ENCODE measurements at regions not wholly inside any gene's neighbourhood (a gene's known extent, or its start where the extent isn't known, plus 50 kb on each side); places are given as distances from the start of the nearest gene placed in this dataset.

DNA sequence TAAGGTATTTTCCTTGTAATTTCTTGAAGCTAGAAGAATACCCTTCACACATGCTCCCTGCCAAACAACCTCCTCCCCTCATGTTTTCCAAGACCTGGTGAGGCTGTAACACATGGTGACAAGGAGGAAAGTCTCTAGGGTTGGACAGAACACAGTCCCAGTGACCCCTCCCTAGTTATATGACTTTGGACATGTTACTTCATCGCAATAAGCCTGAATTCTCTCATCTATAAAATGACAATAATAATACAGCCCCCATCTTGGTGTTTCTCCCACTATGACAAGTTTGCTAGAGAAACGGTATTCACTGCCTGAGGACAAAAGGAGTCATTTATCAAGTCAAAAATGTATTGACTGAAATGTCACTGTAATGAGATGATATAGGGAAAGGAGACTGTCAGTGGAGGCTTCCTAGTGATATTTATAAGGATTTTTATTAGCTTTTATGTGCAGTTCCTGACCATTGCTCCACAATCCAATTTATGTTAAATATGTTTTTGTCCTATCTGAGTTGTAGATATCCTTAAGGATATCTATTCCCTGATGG lies 464.4 kb downstream of the SUCLG1 start:
- no peaks in the 10 kb centered on the region for H3K27me3 ChIP-seq (ENCODE audit: control insufficient read depth in 3 of 3, insufficient read depth in 3 of 3, low read length in 2 of 3)
- H3K4me1 ChIP-seq (ENCODE audit: control insufficient read depth in 5 of 5, insufficient read depth in 5 of 5, low read length in 5 of 5) = no peaks in the 10 kb centered on the region
- no peak overlapping the region for H3K4me3 ChIP-seq
- no peaks in the 10 kb centered on the region for H3K36me3 ChIP-seq (ENCODE audit: control insufficient read depth in 4 of 4, insufficient read depth in 4 of 4, low read length in 4 of 4)
- DNase-seq (no peak), ATAC-seq (ENCODE audit: insufficient read depth, low FRiP score) (no peak)
- no peak overlapping the region for H3K27ac ChIP-seq (ENCODE audit: low read depth in 1 of 2, low read length in 1 of 2)
- no peaks in the 10 kb centered on the region for H3K9me3 ChIP-seq (ENCODE audit: control insufficient read depth in 4 of 4, insufficient read depth in 3 of 4, low read length in 3 of 4)
- TF ChIP-seq, protein P1, sequence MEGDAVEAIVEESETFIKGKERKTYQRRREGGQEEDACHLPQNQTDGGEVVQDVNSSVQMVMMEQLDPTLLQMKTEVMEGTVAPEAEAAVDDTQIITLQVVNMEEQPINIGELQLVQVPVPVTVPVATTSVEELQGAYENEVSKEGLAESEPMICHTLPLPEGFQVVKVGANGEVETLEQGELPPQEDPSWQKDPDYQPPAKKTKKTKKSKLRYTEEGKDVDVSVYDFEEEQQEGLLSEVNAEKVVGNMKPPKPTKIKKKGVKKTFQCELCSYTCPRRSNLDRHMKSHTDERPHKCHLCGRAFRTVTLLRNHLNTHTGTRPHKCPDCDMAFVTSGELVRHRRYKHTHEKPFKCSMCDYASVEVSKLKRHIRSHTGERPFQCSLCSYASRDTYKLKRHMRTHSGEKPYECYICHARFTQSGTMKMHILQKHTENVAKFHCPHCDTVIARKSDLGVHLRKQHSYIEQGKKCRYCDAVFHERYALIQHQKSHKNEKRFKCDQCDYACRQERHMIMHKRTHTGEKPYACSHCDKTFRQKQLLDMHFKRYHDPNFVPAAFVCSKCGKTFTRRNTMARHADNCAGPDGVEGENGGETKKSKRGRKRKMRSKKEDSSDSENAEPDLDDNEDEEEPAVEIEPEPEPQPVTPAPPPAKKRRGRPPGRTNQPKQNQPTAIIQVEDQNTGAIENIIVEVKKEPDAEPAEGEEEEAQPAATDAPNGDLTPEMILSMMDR (IDR thresholded peaks at IDR 0.05; ENCODE audit: control extremely low read depth, extremely low read depth) = no peak
- H3K9ac ChIP-seq (ENCODE audit: insufficient read depth in 1 of 2, low read length in 2 of 2) = no peak overlapping the region
- WGBS, 2 donors = 74 to 82% methylated on average over 2 of the region's 2 CpGs

DNA sequence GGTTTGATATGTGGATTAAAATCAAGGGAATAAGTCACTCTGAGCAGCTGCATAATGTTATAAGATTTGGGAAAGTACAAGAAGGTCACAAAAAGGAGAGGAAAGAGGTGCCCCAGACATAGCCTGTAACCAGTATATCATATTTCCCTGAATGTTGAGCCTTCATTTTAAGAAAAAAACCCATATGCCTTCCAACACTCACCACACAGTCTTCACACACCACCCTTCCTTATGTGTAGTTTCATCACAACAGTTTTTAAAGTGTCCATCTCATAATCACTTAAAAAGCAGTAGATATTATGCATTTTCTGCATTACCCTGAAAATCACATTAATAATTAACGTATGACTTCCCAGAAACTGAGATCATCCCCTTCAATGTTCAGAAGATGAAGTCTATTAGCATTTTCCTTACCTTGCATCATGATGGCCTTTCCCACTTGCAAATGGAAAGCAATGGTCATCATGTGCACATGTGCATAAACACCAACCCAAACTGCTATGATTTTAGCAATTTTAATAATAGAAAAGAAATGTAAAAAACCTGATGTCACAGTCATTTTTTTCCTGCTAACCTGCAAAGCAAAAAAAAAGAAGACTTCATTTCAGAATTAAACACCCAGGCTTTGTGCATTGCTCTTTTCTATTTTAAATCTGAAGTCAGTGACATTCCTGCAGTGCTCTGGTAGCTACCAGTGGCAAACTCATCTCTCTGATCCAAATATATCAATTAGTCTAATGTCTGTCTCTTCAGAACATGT lies 465.0 kb downstream of the SUCLG1 start:
- WGBS, 2 donors = 37 to 51% methylated on average over 1 of the region's 1 CpG
- H3K4me3 ChIP-seq = no peak overlapping the region
- no peak overlapping the region for H3K27ac ChIP-seq (ENCODE audit: low read depth in 1 of 2, low read length in 1 of 2)
- H3K27me3 ChIP-seq (ENCODE audit: control insufficient read depth in 3 of 3, insufficient read depth in 3 of 3, low read length in 2 of 3) = no peaks in the 10 kb centered on the region
- H3K9me3 ChIP-seq (ENCODE audit: control insufficient read depth in 4 of 4, insufficient read depth in 3 of 4, low read length in 3 of 4) = no peaks in the 10 kb centered on the region
- DNase-seq (no peak), ATAC-seq (ENCODE audit: insufficient read depth, low FRiP score) (no peak)
- H3K9ac ChIP-seq (ENCODE audit: insufficient read depth in 1 of 2, low read length in 2 of 2) = no peak overlapping the region
- no peaks in the 10 kb centered on the region for H3K36me3 ChIP-seq (ENCODE audit: control insufficient read depth in 4 of 4, insufficient read depth in 4 of 4, low read length in 4 of 4)
- TF ChIP-seq, protein P1 (IDR thresholded peaks at IDR 0.05; ENCODE audit: control extremely low read depth, extremely low read depth) = no peak
- H3K4me1 ChIP-seq (ENCODE audit: control insufficient read depth in 5 of 5, insufficient read depth in 5 of 5, low read length in 5 of 5) = no peaks in the 10 kb centered on the region

DNA sequence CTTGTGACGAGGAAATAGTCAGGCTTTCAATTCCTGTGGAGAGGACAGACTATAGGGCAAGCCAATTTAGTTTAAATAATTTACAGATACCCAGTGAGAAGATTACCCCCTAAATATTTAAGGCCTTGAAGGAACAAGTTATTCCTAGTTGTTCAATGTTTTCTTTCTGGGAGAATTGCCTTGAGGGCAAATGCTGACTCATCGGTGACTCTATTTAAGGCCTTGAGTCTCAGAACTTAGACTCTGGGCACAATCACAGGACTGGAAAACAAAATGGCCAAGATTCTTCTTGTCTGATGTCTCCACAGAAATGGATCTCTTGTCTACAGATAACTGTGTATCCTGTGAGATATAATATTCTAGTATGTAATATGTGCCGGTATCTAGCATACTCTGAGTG lies 467.1 kb downstream of the SUCLG1 start:
- no peak overlapping the region for H3K9ac ChIP-seq (ENCODE audit: insufficient read depth in 1 of 2, low read length in 2 of 2)
- no peaks in the 10 kb centered on the region for H3K36me3 ChIP-seq (ENCODE audit: control insufficient read depth in 4 of 4, insufficient read depth in 4 of 4, low read length in 4 of 4)
- DNase-seq = no peak
- no peak overlapping the region for H3K27ac ChIP-seq (ENCODE audit: low read depth in 1 of 2, low read length in 1 of 2)
- H3K4me1 ChIP-seq (ENCODE audit: control insufficient read depth in 5 of 5, insufficient read depth in 5 of 5, low read length in 5 of 5) = no peaks in the 10 kb centered on the region
- H3K27me3 ChIP-seq (ENCODE audit: control insufficient read depth in 3 of 3, insufficient read depth in 3 of 3, low read length in 2 of 3) = no peaks in the 10 kb centered on the region
- TF ChIP-seq, protein P1 (IDR thresholded peaks at IDR 0.05; ENCODE audit: control extremely low read depth, extremely low read depth) = no peak
- ATAC-seq (ENCODE audit: insufficient read depth, low FRiP score) = no peak
- H3K9me3 ChIP-seq (ENCODE audit: control insufficient read depth in 4 of 4, insufficient read depth in 3 of 4, low read length in 3 of 4) = no peaks in the 10 kb centered on the region
- H3K4me3 ChIP-seq = no peak overlapping the region
- 87 to 92% methylated on average over 3 of the region's 3 CpGs for WGBS, 2 donors
